Dermis blood vessel endothelial cell (primary cell): ENCODE measurements at regions not wholly inside any gene's neighbourhood (a gene's known extent, or its start where the extent isn't known, plus 50 kb on each side); places are given as distances from the start of the nearest gene placed in this dataset.
"Not testable (repeated sequence)": the region's sequence is repeated elsewhere in the genome, so short reads cannot be mapped to it uniquely, and the experiment has no call there.

Experiments used
- DNase-seq: peaks from one replicate; pipeline ENCODE4 v3.0.0; 2010

- no peak for DNase-seq
Measured at GRCh38 chr13:82323101-82323500, 1559.2 kb downstream of the SLITRK1 start.

- DNase-seq, result no peak
Measured at GRCh38 chr13:82305588-82305987, 1576.7 kb downstream of the SLITRK1 start.

- no peak for DNase-seq
Measured at GRCh38 chr13:82298106-82298505, 1584.2 kb downstream of the SLITRK1 start.

- no peak for DNase-seq
Measured at GRCh38 chr13:82294226-82294625, 1588.0 kb downstream of the SLITRK1 start.

GRCh38 chr13:82292334-82292733, 1589.9 kb downstream of the SLITRK1 start:
- no peak for DNase-seq

GRCh38 chr13:82291852-82292251, 1590.4 kb downstream of the SLITRK1 start:
- DNase-seq, result no peak

- DNase-seq, result no peak
Measured at GRCh38 chr13:82275644-82276043, 1606.6 kb downstream of the SLITRK1 start.

GRCh38 chr13:82259284-82259683, 1623.0 kb downstream of the SLITRK1 start:
- no peak for DNase-seq

GRCh38 chr13:82257790-82258507, 1624.3 kb downstream of the SLITRK1 start:
- DNase-seq, result no peak

- no peak for DNase-seq
Measured at GRCh38 chr13:82248762-82249161, 1633.5 kb downstream of the SLITRK1 start.

GRCh38 chr13:82245860-82246259, 1636.4 kb downstream of the SLITRK1 start:
- DNase-seq, result no peak

GRCh38 chr13:82224806-82225205, 1657.5 kb downstream of the SLITRK1 start:
- no peak for DNase-seq

- DNase-seq, result no peak
Measured at GRCh38 chr13:82221621-82222020, 1660.7 kb downstream of the SLITRK1 start.

GRCh38 chr13:82220641-82221040, 1661.6 kb downstream of the SLITRK1 start:
- DNase-seq, result no peak

GRCh38 chr13:82216165-82216564, 1666.1 kb downstream of the SLITRK1 start:
- no peak for DNase-seq

- no peak for DNase-seq
Measured at GRCh38 chr13:82214341-82214740, 1667.9 kb downstream of the SLITRK1 start.

GRCh38 chr13:82206241-82206640, 1676.0 kb downstream of the SLITRK1 start:
- DNase-seq, result no peak

GRCh38 chr13:82202398-82202797, 1679.9 kb downstream of the SLITRK1 start:
- no peak for DNase-seq

GRCh38 chr13:82196087-82196486, 1686.2 kb downstream of the SLITRK1 start:
- DNase-seq, result no peak

- no peak for DNase-seq
Measured at GRCh38 chr13:82187227-82187626, 1695.0 kb downstream of the SLITRK1 start.

GRCh38 chr13:82176751-82177150, 1705.5 kb downstream of the SLITRK1 start:
- DNase-seq, result no peak

GRCh38 chr13:82165396-82166174, 1716.7 kb downstream of the SLITRK1 start:
- no peak for DNase-seq

GRCh38 chr13:82164780-82165395, 1717.4 kb downstream of the SLITRK1 start:
- DNase-seq, result not testable (repeated sequence)

- no peak for DNase-seq
Measured at GRCh38 chr13:82147526-82147925, 1734.7 kb downstream of the SLITRK1 start.
